WTC11 (cell line): ENCODE measurements at regions not wholly inside any gene's neighbourhood (a gene's known extent, or its start where the extent isn't known, plus 50 kb on each side); places are given as distances from the start of the nearest gene placed in this dataset.

Source experiments
- ETV6 ChIP-seq: sonication (generic); formaldehyde crosslinking; IDR thresholded peaks from 2 replicates; pipeline ENCODE4 v1.8.1; 2022; ENCODE audit warnings: mild to moderate bottlenecking, missing genetic modification reagents
- IRF2 ChIP-seq: sonication (generic); formaldehyde crosslinking; IDR thresholded peaks from 2 replicates; pipeline ENCODE4 v1.8.0; 2022; ENCODE audit warnings: low read depth, missing genetic modification reagents, borderline replicate concordance
- NFATC4 ChIP-seq: fragments of 250-450 bp; sonication (Bioruptor Pico); IDR thresholded peaks from 2 replicates; pipeline ENCODE4 v1.9.0; 2021; ENCODE audit warnings: mild to moderate bottlenecking
- NR2C2 ChIP-seq: sonication (generic); formaldehyde crosslinking; IDR thresholded peaks from 2 replicates; pipeline ENCODE4 v1.8.0; 2022; ENCODE audit warnings: mild to moderate bottlenecking, missing genetic modification reagents
- SMAD3 ChIP-seq: sonication (generic); formaldehyde crosslinking; IDR thresholded peaks from 2 replicates; pipeline ENCODE4 v1.8.0; 2022; ENCODE audit warnings: missing genetic modification reagents, mild to moderate bottlenecking, borderline replicate concordance
- ZNF232 ChIP-seq: sonication (generic); formaldehyde crosslinking; IDR thresholded peaks from 2 replicates; pipeline ENCODE4 v1.8.0; 2022; ENCODE audit warnings: mild to moderate bottlenecking, missing genetic modification reagents
- ZNF263 ChIP-seq: sonication (generic); formaldehyde crosslinking; IDR thresholded peaks from 2 replicates; pipeline ENCODE4 v1.8.1; 2022; ENCODE audit warnings: low read depth, mild to moderate bottlenecking, moderate library complexity, missing genetic modification reagents
- TF ChIP-seq, protein P1 (sequence below): fragments of 200-600 bp; IDR thresholded peaks from 2 replicates; pipeline ENCODE4 v1.8.0; 2022; ENCODE audit warnings: antibody characterized with exemption
- TF ChIP-seq, protein P2 (sequence below): sonication (generic); formaldehyde crosslinking; IDR thresholded peaks from 2 replicates; pipeline ENCODE4 v1.8.0; 2022; ENCODE audit warnings: mild to moderate bottlenecking, missing genetic modification reagents
- TF ChIP-seq, protein P3 (sequence below): fragments of 250-450 bp; sonication (Bioruptor Pico); IDR thresholded peaks from 2 replicates; pipeline ENCODE4 v1.9.0; 2021; ENCODE audit warnings: mild to moderate bottlenecking

DNA sequence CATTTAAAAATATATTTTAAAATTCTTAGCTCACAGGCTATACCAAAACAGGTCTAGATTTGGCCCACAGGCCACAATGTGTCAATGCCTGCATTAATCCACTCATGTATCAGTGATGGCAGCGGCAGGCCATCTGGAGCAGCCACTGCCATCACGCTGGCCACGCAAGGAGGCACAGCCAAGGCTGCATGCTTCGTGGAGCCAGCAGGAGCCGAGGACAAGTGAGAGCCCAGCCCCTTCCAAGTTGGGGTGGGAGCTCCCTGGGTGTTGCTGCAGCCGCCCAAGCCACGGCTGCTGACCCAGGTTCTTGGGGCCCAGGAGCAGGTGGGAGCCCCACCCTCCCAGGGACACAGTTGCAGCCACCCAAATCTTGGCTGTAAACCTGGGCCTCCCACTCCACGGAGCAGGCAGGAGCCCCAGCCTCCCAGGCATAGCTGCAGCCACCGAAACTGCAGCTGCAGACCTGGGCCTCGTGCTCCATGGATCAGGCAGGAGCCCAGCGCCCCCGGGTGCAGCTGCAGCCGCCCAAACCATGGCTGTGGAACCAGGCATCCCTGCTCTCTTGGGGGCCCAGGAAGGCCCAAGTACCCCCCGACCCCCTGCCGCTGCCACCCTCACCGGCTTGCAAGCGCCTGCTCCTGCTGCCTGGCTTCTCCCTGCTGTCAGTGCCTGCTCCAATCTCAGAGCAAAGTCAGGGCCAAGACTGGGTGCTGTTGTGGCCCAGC is 87.3 kb upstream of the CACUL1 start:
- TF ChIP-seq, protein P1, sequence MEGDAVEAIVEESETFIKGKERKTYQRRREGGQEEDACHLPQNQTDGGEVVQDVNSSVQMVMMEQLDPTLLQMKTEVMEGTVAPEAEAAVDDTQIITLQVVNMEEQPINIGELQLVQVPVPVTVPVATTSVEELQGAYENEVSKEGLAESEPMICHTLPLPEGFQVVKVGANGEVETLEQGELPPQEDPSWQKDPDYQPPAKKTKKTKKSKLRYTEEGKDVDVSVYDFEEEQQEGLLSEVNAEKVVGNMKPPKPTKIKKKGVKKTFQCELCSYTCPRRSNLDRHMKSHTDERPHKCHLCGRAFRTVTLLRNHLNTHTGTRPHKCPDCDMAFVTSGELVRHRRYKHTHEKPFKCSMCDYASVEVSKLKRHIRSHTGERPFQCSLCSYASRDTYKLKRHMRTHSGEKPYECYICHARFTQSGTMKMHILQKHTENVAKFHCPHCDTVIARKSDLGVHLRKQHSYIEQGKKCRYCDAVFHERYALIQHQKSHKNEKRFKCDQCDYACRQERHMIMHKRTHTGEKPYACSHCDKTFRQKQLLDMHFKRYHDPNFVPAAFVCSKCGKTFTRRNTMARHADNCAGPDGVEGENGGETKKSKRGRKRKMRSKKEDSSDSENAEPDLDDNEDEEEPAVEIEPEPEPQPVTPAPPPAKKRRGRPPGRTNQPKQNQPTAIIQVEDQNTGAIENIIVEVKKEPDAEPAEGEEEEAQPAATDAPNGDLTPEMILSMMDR, result no peak
- TF ChIP-seq, protein P2, sequence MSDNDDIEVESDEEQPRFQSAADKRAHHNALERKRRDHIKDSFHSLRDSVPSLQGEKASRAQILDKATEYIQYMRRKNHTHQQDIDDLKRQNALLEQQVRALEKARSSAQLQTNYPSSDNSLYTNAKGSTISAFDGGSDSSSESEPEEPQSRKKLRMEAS (CRISPR knock-in tag), result no peak
- TF ChIP-seq, protein P3, sequence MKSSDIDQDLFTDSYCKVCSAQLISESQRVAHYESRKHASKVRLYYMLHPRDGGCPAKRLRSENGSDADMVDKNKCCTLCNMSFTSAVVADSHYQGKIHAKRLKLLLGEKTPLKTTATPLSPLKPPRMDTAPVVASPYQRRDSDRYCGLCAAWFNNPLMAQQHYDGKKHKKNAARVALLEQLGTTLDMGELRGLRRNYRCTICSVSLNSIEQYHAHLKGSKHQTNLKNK (CRISPR knock-in tag), result no peak
- TF ChIP-seq ETV6 (CRISPR knock-in tag) (no peak), NR2C2 (CRISPR knock-in tag) (no peak), ZNF263 (no peak), SMAD3 (CRISPR knock-in tag) (no peak), IRF2 (no peak), ZNF232 (CRISPR knock-in tag) (no peak), NFATC4 (CRISPR knock-in tag) (no peak)
